Ammon's horn (tissue), 1 donor: ENCODE measurements at regions not wholly inside any gene's neighbourhood (a gene's known extent, or its start where the extent isn't known, plus 50 kb on each side); places are given as distances from the start of the nearest gene placed in this dataset.
"Not testable (repeated sequence)": the region's sequence is repeated elsewhere in the genome, so short reads cannot be mapped to it uniquely, and the experiment has no call there.

Source experiments
- DNase-seq: peaks from one replicate; pipeline ENCODE4 v3.0.0-alpha.2; 2016; ENCODE audit warnings: low spot score

DNA sequence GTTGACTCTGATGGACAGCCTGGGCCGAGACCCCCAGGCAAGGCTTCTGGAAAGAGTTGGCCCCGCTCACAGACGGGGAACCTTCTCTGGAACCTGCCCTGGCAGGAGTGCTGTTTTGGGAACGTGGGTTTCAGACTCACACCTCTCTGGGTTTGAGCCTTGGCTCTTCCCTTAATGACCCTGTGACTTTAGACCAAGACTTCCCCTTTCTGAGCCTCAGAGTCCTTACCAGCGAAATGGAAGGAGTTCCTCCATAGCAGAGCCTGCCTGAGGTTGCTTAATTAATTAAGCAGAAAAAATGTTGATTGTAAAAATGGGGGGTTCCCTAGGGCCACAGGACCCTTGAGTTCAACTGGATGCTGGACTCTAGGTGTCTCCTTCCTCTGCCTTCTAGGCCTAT, 408.2 kb downstream of the SEC14L1 start:
- DNase-seq = no peak

- no peak for DNase-seq
These were observed 408.7 kb upstream of the TNRC6C start for GRCh38 chr17:77549726-77550366.

DNA sequence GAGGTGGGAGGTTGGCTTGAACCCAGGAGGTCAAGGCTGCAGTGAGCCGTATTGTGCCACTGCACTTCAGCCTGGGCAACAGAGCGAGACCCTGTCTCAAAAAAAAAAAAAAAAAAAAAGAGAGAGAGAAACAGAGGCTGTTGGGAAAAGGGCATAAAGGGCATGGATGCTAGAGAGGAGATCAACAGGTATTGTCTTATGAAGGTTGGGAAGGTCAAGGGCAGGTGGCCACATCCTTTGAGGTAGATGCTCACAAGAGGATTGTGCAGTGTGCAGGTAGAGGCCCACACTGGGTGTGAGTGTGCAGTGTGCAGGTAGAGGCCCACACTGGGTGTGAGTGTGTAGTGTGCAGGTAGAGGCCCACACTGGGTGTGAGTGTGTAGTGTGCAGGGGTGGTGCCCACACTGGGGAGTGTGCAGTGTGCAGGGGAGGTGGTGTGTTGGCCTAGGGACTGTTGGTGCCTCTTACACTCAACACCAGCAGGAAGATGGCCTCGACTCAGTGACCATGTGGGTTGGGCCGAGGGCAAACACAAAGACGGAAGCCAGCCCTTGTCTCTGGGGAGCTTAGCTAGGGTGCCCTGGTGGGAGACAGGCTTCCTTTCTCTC, 404.9 kb upstream of the TNRC6C start:
- DNase-seq = no peak

GRCh38 chr17:77555121-77555591, 403.3 kb upstream of the TNRC6C start:
- DNase-seq = no peak

GRCh38 chr17:77555741-77556291, 402.7 kb upstream of the TNRC6C start:
- DNase-seq = peak; percentile 47

DNA sequence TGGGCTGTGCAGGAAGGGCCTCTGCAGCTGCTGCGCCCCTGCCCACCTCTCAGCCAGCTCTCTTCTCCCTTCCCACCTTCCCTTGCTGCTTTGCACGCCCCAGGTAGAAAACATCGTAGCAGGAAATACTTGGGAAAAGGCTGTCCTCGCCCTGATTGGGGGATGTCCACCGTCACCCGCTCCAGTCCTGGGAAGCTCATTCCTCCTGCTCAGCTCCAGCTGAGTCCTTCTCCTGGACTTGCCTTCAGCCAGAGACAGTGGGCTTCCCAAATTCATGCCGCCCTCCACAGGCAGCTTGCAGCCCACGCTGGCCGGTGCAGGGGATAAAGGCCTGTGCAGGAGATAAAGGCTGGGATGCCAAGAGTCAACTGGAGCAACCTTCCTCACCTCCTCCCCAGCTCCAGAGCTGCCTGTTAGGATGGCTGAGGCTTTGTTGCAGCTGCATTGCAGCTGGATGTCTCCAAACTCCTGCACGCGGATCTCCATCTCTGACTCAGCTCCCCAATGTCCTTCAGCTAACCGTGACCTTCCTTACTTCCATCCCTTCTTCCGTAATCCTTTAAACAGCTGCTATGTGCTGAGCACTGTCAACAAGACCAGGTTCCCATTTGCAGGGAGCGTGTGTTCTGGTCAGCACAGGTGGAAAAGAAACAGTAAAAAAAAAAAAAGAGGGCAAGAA, 402.0 kb upstream of the TNRC6C start:
- DNase-seq = no peak

- DNase-seq = no peak
These were observed 399.5 kb upstream of the TNRC6C start for GRCh38 chr17:77558846-77559626.

GRCh38 chr17:77560381-77560780, 398.1 kb upstream of the TNRC6C start:
- no peak for DNase-seq

GRCh38 chr17:77560841-77561240, 397.7 kb upstream of the TNRC6C start:
- DNase-seq = no peak

GRCh38 chr17:77562361-77562760, 396.1 kb upstream of the TNRC6C start:
- DNase-seq = not testable (repeated sequence)

- no peak for DNase-seq
These were observed 394.9 kb upstream of the TNRC6C start for GRCh38 chr17:77563439-77564102.

- no peak for DNase-seq
These were observed 394.1 kb upstream of the TNRC6C start for GRCh38 chr17:77564278-77564920.

- DNase-seq = no peak
These were observed 393.3 kb upstream of the TNRC6C start for GRCh38 chr17:77565166-77565565.

GRCh38 chr17:77566151-77566550, 392.4 kb upstream of the TNRC6C start:
- no peak for DNase-seq

GRCh38 chr17:77566566-77567138, 391.9 kb upstream of the TNRC6C start:
- DNase-seq = no peak

- DNase-seq = no peak
These were observed 390.0 kb upstream of the TNRC6C start for GRCh38 chr17:77568540-77568939.

DNA sequence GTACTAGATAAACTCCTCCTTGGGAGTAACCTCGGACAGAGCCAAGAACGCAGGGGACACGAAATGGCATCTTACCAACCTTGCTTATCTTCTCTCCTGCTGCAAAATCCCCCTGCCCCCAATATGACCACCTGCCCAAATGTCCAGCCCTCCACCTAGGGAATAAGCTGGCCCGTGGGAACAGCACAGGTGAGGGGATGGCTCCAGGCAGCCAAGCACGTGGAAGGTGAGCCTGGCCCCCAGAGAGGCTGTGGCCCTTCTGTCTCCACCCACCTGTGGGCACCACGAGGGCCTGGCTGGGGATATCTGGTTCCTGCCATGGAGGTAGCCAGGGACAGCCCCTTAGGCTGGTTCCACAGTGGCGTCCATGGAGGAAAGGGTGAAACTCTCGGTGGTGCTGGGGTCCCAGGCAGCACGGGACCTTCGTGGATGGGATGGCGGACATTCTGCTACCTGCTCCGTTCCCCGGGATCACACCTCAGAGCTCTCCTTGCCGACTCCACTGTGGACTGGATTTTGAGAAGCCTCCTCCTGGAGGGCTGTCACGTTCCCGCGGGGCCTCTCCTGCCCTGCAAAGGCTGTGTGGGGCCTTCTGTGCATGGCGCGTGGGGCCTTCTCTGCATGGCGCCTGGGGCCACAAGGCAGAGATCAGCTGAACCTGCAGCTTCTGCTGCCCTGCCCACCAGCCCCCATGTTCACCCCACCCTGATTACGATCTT, 388.5 kb upstream of the TNRC6C start:
- DNase-seq = no peak

DNA sequence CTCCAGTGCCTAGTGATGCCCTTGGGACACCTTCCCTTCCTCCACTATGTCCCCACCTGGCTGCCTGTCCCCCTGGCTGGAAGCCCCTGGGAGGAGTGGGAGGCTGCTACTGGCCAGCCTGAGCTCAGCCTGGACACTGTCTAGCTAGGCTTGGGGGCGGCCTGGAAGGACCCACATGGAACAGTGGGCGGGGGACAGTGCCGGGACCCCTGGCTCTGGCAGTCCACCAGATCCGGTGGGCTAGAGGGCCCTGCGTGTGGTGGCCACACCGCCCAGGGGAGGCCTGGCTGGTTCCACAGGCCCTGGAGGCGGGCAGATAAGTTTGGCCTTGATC, 388.0 kb upstream of the TNRC6C start:
- no peak for DNase-seq

- peak; percentile 55 for DNase-seq
These were observed 387.1 kb upstream of the TNRC6C start for GRCh38 chr17:77571155-77571981.
